Esophagus squamous epithelium (tissue), 4 donors: ENCODE measurements at regions not wholly inside any gene's neighbourhood (a gene's known extent, or its start where the extent isn't known, plus 50 kb on each side); places are given as distances from the start of the nearest gene placed in this dataset.

Experiments
- POLR2A ChIP-seq, 4 donors: fragments of 450-650 bp; IDR thresholded peaks; one replicate each; pipeline ENCODE4 v1.6.1; 2017; ENCODE audit warnings: antibody characterized with exemption in 4 of 4, mild to moderate bottlenecking in 4 of 4, moderate library complexity in 3 of 4
- TF ChIP-seq, protein P1 (sequence below), 6 experiments: fragments of 450-650 bp in 4 of 6; fragments of 200-600 bp in 2 of 6; sonication (generic) in 2 of 6; IDR thresholded peaks; one replicate each; pipeline ENCODE4 v1.5.1; 2016 to 2019; ENCODE audit warnings: antibody characterized with exemption in 6 of 6, mild to moderate bottlenecking in 4 of 6, moderate library complexity in 4 of 6

GRCh38 chr5:106766916-106767315 is 903.8 kb downstream of the EFNA5 start:
- TF ChIP-seq POLR2A (IDR thresholded peaks at IDR 0.05) = no peak
- TF ChIP-seq, protein P1, sequence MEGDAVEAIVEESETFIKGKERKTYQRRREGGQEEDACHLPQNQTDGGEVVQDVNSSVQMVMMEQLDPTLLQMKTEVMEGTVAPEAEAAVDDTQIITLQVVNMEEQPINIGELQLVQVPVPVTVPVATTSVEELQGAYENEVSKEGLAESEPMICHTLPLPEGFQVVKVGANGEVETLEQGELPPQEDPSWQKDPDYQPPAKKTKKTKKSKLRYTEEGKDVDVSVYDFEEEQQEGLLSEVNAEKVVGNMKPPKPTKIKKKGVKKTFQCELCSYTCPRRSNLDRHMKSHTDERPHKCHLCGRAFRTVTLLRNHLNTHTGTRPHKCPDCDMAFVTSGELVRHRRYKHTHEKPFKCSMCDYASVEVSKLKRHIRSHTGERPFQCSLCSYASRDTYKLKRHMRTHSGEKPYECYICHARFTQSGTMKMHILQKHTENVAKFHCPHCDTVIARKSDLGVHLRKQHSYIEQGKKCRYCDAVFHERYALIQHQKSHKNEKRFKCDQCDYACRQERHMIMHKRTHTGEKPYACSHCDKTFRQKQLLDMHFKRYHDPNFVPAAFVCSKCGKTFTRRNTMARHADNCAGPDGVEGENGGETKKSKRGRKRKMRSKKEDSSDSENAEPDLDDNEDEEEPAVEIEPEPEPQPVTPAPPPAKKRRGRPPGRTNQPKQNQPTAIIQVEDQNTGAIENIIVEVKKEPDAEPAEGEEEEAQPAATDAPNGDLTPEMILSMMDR (IDR thresholded peaks at IDR 0.05) = no peak
